Glutamatergic neuron (in vitro differentiated cells): ENCODE measurements at regions not wholly inside any gene's neighbourhood (a gene's known extent, or its start where the extent isn't known, plus 50 kb on each side); places are given as distances from the start of the nearest gene placed in this dataset.

Experiments used
- DNase-seq: peaks from one replicate; pipeline ENCODE4 v3.0.0; 2022
- H3K27ac Mint-ChIP-seq: one replicate; pipeline ENCODE4 v1.8.0; 2020; ENCODE audit warnings: mild to moderate bottlenecking, mixed read lengths, inconsistent platforms; ENCODE audit not compliant: unreplicated experiment
- H3K27me3 Mint-ChIP-seq: one replicate; pipeline ENCODE4 v1.8.0; 2020; ENCODE audit warnings: mild to moderate bottlenecking, moderate library complexity, mixed read lengths, inconsistent platforms; ENCODE audit not compliant: unreplicated experiment
- H3K36me3 Mint-ChIP-seq: one replicate; pipeline ENCODE4 v1.8.0; 2020; ENCODE audit warnings: mild to moderate bottlenecking, mixed read lengths, inconsistent platforms; ENCODE audit not compliant: unreplicated experiment
- H3K4me1 Mint-ChIP-seq: one replicate; pipeline ENCODE4 v1.8.0; 2020; ENCODE audit warnings: mild to moderate bottlenecking, low read depth, mixed read lengths, inconsistent platforms; ENCODE audit not compliant: unreplicated experiment
- H3K4me3 Mint-ChIP-seq: one replicate; pipeline ENCODE4 v1.8.0; 2020; ENCODE audit warnings: mild to moderate bottlenecking, mixed read lengths, inconsistent platforms; ENCODE audit not compliant: unreplicated experiment
- H3K9me3 Mint-ChIP-seq: one replicate; pipeline ENCODE4 v1.8.0; 2020; ENCODE audit warnings: mild to moderate bottlenecking, moderate library complexity, mixed read lengths, inconsistent platforms; ENCODE audit not compliant: unreplicated experiment
- TF ChIP-seq, protein P1 (sequence below): fragments of 200-600 bp; sonication (generic); IDR thresholded peaks from one replicate; pipeline ENCODE4 v1.5.0; 2021; ENCODE audit not compliant: partially characterized antibody, unreplicated experiment

DNA sequence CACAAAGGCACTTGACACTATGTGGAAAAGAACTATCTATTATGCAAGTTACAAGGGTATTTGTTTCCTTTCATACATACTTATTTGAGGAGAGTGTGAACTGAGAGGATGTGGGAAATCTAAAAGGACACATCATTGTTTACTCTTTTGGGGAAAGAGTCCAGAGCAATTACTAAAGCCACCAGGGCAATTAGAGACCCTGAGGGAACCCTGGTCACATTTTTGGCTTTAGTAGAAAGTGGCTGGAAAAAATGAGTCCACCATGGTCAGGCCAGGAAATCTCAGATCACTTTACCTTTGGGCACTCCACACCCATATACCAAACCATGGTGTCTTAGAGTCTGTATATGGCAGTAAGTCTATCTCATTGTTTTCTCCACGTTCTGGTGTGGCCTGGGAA is 243.3 kb downstream of the HLX start:
- TF ChIP-seq, protein P1, sequence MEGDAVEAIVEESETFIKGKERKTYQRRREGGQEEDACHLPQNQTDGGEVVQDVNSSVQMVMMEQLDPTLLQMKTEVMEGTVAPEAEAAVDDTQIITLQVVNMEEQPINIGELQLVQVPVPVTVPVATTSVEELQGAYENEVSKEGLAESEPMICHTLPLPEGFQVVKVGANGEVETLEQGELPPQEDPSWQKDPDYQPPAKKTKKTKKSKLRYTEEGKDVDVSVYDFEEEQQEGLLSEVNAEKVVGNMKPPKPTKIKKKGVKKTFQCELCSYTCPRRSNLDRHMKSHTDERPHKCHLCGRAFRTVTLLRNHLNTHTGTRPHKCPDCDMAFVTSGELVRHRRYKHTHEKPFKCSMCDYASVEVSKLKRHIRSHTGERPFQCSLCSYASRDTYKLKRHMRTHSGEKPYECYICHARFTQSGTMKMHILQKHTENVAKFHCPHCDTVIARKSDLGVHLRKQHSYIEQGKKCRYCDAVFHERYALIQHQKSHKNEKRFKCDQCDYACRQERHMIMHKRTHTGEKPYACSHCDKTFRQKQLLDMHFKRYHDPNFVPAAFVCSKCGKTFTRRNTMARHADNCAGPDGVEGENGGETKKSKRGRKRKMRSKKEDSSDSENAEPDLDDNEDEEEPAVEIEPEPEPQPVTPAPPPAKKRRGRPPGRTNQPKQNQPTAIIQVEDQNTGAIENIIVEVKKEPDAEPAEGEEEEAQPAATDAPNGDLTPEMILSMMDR: no peak
- Mint-ChIP-seq H3K36me3 (peaks cover 10% of the 10 kb centered on the region), H3K4me1 (no peaks in the 10 kb centered on the region), H3K27me3 (peaks cover 2% of the 10 kb centered on the region), H3K9me3 (no peaks in the 10 kb centered on the region), H3K27ac (no peak overlapping the region), H3K4me3 (no peak overlapping the region)
- DNase-seq: no peak

DNA sequence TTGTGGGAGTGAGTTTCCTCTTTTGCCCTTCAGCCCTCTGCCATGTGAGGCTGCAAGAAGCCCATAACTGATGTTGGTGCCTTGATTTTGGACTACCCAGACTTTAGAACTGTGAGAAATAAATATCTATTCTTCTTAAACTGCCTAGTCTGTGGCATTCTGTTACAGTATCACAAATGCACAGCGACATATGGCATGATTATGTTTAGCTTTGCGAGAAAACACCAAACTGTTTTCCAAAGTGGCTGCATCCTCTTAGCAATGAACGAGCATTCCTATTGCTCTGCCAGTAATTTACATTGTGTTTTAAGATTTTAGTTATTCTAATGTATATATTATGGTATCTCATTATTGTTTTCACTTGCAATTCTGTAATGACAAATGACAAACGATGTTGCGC is 246.7 kb downstream of the HLX start:
- Mint-ChIP-seq H3K27me3 (peaks cover 2% of the 10 kb centered on the region), H3K4me3 (no peak overlapping the region), H3K36me3 (peaks cover 6% of the 10 kb centered on the region), H3K4me1 (no peaks in the 10 kb centered on the region), H3K9me3 (no peaks in the 10 kb centered on the region), H3K27ac (no peak overlapping the region)
- TF ChIP-seq, protein P1: no peak
- no peak for DNase-seq

DNA sequence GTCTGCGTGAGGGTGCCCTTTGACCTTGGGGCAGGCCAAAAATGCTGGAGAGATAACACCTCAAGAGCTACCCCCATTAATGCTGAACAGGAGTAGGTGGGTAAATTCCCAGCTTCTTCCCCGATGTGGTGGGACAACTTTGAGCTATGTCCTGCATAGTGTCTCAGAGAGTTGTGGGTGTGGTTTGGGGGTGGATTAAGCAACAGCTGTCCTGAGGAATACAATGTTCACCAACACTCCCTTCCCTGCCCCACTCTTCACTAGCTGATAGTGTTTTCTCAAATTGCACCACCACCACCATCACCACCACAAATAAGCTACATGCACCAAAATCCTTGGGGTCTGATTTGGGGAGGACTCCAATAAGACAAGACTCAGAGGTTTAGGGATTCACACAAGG is 258.4 kb downstream of the HLX start:
- no peaks in the 10 kb centered on the region for H3K4me1 Mint-ChIP-seq
- DNase-seq: no peak
- no peaks in the 10 kb centered on the region for H3K27me3 Mint-ChIP-seq
- TF ChIP-seq, protein P1: no peak
- no peak overlapping the region for H3K27ac Mint-ChIP-seq
- H3K36me3 Mint-ChIP-seq: no peaks in the 10 kb centered on the region
- H3K9me3 Mint-ChIP-seq: no peaks in the 10 kb centered on the region
- no peak overlapping the region for H3K4me3 Mint-ChIP-seq

DNA sequence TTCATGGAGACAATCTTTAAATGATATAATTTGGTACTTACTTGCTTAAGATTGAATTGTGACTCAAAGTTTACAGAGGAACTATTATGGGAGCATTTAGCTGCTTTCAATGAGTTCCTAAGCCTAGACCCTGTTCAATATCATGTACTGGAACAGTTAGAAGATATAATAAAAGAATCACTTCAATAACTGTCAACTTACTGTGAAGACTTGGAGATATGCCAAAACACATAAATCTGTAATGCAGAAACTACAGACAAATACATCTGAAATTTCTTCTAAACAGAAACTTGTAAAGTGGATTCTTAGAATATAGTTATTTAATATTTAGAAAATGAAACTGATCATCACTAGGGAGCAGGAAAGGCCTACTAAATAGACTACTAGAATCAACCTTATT is 259.3 kb downstream of the HLX start:
- no peak for DNase-seq
- no peaks in the 10 kb centered on the region for H3K9me3 Mint-ChIP-seq
- TF ChIP-seq, protein P1: no peak
- no peak overlapping the region for H3K27ac Mint-ChIP-seq
- no peaks in the 10 kb centered on the region for H3K27me3 Mint-ChIP-seq
- H3K4me3 Mint-ChIP-seq: no peak overlapping the region
- H3K4me1 Mint-ChIP-seq: no peaks in the 10 kb centered on the region
- no peaks in the 10 kb centered on the region for H3K36me3 Mint-ChIP-seq

DNA sequence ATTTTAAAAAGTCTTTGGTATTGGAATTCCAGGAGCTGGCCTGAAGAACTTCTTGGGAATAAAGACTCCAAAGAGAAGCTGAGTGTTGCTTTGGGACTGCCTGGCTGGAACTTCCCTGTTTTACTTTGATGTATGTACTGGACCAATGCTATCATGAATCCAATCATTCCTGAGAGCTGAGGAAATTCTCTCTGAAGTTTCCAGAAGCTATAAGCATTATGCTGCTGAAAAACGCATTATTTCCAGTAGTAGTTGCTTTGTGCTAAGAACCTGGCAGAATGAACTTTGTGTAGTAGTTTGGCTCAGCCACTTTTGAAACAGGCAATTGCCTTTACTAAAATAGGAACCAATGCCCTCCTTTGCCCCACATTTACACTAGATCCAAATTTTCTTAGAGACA is 260.7 kb downstream of the HLX start:
- no peaks in the 10 kb centered on the region for H3K9me3 Mint-ChIP-seq
- no peak overlapping the region for H3K27ac Mint-ChIP-seq
- H3K4me3 Mint-ChIP-seq: no peak overlapping the region
- no peaks in the 10 kb centered on the region for H3K36me3 Mint-ChIP-seq
- no peaks in the 10 kb centered on the region for H3K27me3 Mint-ChIP-seq
- DNase-seq: no peak
- no peaks in the 10 kb centered on the region for H3K4me1 Mint-ChIP-seq
- TF ChIP-seq, protein P1: no peak
